Nephron (organoid): ENCODE measurements at regions not wholly inside any gene's neighbourhood (a gene's known extent, or its start where the extent isn't known, plus 50 kb on each side); places are given as distances from the start of the nearest gene placed in this dataset.
"Not testable (repeated sequence)": the region's sequence is repeated elsewhere in the genome, so short reads cannot be mapped to it uniquely, and the experiment has no call there.

Experiments used
- H3K27ac Mint-ChIP-seq, 3 experiments: 2 replicates each; pipeline ENCODE4 v1.8.0; 2020; ENCODE audit warnings: mixed read lengths in 3 of 3, mild to moderate bottlenecking in 2 of 3, moderate library complexity in 1 of 3
- H3K27me3 Mint-ChIP-seq: 2 replicates; pipeline ENCODE4 v1.8.0; 2021; ENCODE audit warnings: low read depth, mild to moderate bottlenecking, moderate library complexity, mixed read lengths
- H3K36me3 Mint-ChIP-seq: 2 replicates; pipeline ENCODE4 v1.8.0; 2020; ENCODE audit warnings: low read depth, mixed read lengths
- H3K4me1 Mint-ChIP-seq: 2 replicates; pipeline ENCODE4 v1.8.0; 2020; ENCODE audit warnings: mixed read lengths
- H3K4me3 Mint-ChIP-seq, 3 experiments: 2 replicates each; pipeline ENCODE4 v1.8.0; 2020; ENCODE audit warnings: mild to moderate bottlenecking in 3 of 3, mixed read lengths in 3 of 3, moderate library complexity in 2 of 3
- H3K9me3 Mint-ChIP-seq: 2 replicates; pipeline ENCODE4 v1.8.0; 2020; ENCODE audit warnings: mixed read lengths
- TF ChIP-seq, protein P1 (sequence below), 3 experiments: fragments of 200-600 bp; sonication (generic); IDR thresholded peaks; one replicate each; pipeline ENCODE4 v1.5.0; 2021; ENCODE audit warnings: antibody characterized with exemption in 3 of 3; ENCODE audit not compliant: unreplicated experiment in 3 of 3

DNA sequence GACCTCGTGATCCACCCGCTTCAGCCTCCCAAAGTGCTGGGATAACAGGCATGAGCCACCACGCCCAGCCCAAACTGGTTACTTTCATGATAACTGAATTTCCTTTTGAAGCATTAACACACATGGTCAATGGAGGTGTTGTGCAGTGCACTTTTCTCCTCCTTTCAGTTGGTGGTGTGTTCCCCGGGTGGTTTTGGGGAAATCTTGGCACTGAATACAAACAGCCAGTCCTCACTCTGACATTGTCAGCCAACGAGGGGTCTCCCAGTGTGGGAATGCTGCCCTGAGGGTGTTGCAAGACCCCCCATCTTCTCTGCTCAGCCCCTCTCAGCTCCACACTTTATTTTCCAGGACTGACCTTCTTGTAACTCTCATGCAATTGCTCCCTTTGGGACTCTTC is 70.5 kb downstream of the SOX9 start:
- TF ChIP-seq, protein P1, sequence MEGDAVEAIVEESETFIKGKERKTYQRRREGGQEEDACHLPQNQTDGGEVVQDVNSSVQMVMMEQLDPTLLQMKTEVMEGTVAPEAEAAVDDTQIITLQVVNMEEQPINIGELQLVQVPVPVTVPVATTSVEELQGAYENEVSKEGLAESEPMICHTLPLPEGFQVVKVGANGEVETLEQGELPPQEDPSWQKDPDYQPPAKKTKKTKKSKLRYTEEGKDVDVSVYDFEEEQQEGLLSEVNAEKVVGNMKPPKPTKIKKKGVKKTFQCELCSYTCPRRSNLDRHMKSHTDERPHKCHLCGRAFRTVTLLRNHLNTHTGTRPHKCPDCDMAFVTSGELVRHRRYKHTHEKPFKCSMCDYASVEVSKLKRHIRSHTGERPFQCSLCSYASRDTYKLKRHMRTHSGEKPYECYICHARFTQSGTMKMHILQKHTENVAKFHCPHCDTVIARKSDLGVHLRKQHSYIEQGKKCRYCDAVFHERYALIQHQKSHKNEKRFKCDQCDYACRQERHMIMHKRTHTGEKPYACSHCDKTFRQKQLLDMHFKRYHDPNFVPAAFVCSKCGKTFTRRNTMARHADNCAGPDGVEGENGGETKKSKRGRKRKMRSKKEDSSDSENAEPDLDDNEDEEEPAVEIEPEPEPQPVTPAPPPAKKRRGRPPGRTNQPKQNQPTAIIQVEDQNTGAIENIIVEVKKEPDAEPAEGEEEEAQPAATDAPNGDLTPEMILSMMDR (IDR thresholded peaks at IDR 0.05; ENCODE audit: unreplicated experiment in 3 of 3) = no peak
- H3K4me3 Mint-ChIP-seq = no peak overlapping the region
- H3K4me1 Mint-ChIP-seq = peaks cover 21% of the 10 kb centered on the region
- H3K9me3 Mint-ChIP-seq = peaks cover 4% of the 10 kb centered on the region
- no peaks in the 10 kb centered on the region for H3K36me3 Mint-ChIP-seq
- H3K27ac Mint-ChIP-seq = no peak overlapping the region
- H3K27me3 Mint-ChIP-seq = peaks cover 21% of the 10 kb centered on the region

DNA sequence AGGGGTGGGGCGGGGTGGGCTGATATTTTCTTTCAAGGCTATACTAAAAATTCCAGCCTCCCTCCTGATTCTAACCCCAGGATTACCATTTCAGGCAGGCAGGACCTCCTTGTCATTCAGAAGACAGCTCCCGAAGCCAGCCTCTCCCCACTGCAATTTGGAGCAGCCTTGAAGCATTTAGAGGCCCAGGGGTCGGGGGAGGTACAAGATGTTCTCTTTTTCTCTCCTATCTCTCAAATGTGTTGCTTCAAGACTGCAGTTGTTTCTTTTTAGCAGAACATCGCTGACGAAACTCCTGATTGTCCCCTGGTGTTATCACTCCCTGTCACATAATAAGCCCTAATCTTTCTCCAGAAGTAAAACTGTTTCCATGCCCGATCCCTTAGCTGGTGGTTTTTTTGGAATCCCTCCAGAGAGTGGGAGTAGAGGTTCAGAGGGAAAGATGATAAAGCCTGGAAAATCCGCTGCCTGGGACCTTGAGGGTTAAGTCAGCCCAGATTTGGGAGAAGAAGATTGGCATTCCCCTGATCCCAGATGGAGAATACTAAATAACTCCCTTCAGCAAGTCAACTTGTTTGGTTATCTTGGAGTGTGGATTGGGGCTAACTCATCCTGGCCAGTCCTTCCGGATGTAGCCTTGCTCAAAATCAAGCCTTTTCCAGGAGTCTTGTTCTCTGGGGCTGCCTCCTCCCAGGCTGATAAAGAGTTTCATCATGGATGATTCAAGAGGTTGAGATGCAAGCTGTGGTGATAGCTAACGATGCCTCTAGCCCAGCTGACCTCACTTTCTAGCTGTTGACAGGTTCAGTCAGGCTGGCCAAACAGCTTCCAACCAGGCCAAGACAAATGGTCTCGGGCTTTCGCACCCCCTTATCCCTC is 71.3 kb downstream of the SOX9 start:
- peaks cover 21% of the 10 kb centered on the region for H3K4me1 Mint-ChIP-seq
- H3K9me3 Mint-ChIP-seq = peaks cover 9% of the 10 kb centered on the region
- peak overlapping the region in 1 of 3 experiments; percentile 45 for H3K27ac Mint-ChIP-seq
- no peaks in the 10 kb centered on the region for H3K36me3 Mint-ChIP-seq
- peaks cover 21% of the 10 kb centered on the region for H3K27me3 Mint-ChIP-seq
- H3K4me3 Mint-ChIP-seq = peak overlapping the region in 1 of 3 experiments; percentile 27
- TF ChIP-seq, protein P1 (IDR thresholded peaks at IDR 0.05; ENCODE audit: unreplicated experiment in 3 of 3) = no peak

DNA sequence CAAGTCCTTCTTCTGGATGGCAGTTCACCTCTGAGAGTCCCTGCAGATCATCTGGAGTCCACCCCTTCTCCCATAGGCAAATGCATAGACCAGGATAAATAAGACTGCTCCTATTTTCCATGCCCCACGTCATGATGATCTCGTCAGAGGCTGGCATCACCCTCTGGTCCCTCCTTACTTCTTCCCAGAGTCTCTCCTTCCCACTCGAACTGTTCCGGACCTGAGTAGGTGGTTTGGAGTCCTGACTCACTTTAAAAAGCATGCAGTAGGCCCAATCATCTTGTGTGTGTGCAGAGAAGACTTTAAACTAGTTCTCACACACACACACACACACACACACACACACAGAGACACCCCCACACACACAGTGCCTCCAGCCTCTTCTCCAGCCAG is 72.0 kb downstream of the SOX9 start:
- TF ChIP-seq, protein P1 (IDR thresholded peaks at IDR 0.05; ENCODE audit: unreplicated experiment in 3 of 3) = no peak
- Mint-ChIP-seq H3K4me1 (peaks cover 21% of the 10 kb centered on the region), H3K4me3 (no peak overlapping the region), H3K27ac (no peak overlapping the region), H3K36me3 (no peaks in the 10 kb centered on the region), H3K9me3 (peaks cover 11% of the 10 kb centered on the region), H3K27me3 (peaks cover 21% of the 10 kb centered on the region)

DNA sequence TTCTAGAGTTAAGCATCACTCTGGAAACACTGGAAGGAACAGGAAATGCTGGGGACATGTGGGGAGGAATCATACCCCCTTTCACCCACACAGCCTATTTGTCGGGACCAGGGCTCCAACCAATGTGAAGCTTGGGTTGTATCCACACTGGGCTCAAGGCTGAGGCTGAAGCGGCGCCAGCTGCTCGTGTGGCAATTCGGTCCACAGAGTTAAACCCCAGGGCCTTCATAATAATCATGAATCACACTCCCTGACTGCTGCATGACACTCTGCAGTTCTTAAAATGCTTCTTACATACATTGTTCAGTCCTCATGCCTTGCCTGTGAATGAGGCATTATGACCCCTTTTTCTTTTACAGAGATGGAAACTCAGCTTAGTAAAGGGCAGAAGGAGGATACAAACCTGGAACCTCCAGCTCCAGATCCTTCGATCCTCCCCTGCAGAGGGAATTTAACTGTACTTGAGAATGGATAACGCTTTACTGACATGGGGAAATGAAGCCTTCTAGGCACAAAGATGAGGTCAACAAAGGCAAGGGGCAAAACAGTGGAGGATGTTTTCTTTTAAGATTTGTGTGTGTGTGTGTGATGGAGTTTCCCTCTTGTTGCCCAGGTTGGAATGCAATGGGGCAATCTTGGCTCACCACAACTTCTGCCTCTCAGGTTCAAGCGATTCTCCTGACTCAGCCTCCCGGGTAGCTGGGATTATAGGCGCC is 72.7 kb downstream of the SOX9 start:
- Mint-ChIP-seq H3K4me3 (no peak overlapping the region), H3K9me3 (peaks cover 13% of the 10 kb centered on the region), H3K27me3 (peaks cover 21% of the 10 kb centered on the region), H3K36me3 (no peaks in the 10 kb centered on the region), H3K27ac (no peak overlapping the region), H3K4me1 (peaks cover 21% of the 10 kb centered on the region)
- TF ChIP-seq, protein P1 (IDR thresholded peaks at IDR 0.05; ENCODE audit: unreplicated experiment in 3 of 3) = no peak

DNA sequence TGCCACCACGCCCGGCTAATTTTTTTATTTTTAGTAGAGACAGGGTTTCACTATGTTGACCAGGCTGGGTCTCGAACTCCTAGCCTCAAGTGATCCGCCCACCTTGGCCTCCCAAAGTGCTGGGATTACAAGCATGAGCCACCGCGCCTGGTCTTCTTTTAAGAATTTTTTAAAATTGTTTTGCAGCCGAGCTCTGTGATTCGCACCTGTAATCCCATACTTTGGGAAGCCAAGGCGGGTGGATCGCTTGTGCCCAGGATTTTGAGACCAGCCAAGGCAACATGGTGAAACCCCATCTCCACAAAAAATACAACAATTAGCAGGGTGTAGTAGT is 73.3 kb downstream of the SOX9 start:
- Mint-ChIP-seq H3K4me1 (peaks cover 21% of the 10 kb centered on the region), H3K27me3 (peaks cover 21% of the 10 kb centered on the region), H3K9me3 (peaks cover 15% of the 10 kb centered on the region)
- not testable (repeated sequence) for H3K27ac Mint-ChIP-seq, H3K4me3 Mint-ChIP-seq, H3K36me3 Mint-ChIP-seq

DNA sequence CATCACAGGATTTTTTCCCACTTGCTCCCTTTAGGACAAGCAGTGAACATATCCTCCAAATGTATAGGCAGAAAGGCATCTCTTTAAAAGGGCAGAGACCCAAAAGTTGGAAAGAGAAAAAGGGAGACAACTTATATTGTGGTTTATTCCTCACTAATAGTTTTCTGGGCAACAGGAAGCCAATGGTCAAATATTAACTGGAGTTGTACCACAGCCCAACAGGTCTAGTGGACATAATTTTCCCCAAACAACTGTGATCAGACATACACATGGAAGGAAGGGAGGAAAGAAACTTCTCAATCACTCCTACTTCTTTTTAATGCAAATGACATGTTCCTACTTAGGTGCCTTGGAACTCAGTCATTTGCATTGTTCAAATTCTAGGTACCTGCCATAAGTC is 78.4 kb downstream of the SOX9 start:
- peaks cover 33% of the 10 kb centered on the region for H3K9me3 Mint-ChIP-seq
- H3K36me3 Mint-ChIP-seq = no peaks in the 10 kb centered on the region
- H3K27ac Mint-ChIP-seq = peak overlapping the region; percentile 26 to 64 (median 48)
- H3K4me3 Mint-ChIP-seq = no peak overlapping the region
- TF ChIP-seq, protein P1 (IDR thresholded peaks at IDR 0.05; ENCODE audit: unreplicated experiment in 3 of 3) = no peak
- H3K4me1 Mint-ChIP-seq = peaks cover 1% of the 10 kb centered on the region
- H3K27me3 Mint-ChIP-seq = peaks cover 16% of the 10 kb centered on the region
